Right lobe of liver (tissue), 6 donors: ENCODE measurements at regions not wholly inside any gene's neighbourhood (a gene's known extent, or its start where the extent isn't known, plus 50 kb on each side); places are given as distances from the start of the nearest gene placed in this dataset.

Source experiments
- ATAC-seq, 4 donors: fragments of 200-7000 bp; cut with Tn5 transposase; one replicate each; pipeline ENCODE4 v1.9.1; 2020; ENCODE audit warnings: mild to moderate bottlenecking in 4 of 4, moderate library complexity in 4 of 4
- DNase-seq, 3 donors: peaks; one replicate each; pipeline ENCODE4 v3.0.0-alpha.2; 2020
- H3K27ac ChIP-seq, 3 donors: fragments of 200-600 bp; one replicate each; pipeline ENCODE4 v1.8.0; 2022
- H3K27me3 ChIP-seq, 2 donors: fragments of 200-600 bp; one replicate each; pipeline ENCODE4 v1.8.0; 2022
- H3K36me3 ChIP-seq, 4 donors: fragments of 200-600 bp; sonication (generic) in 1 of 4; one replicate each; pipeline versions ENCODE4 v1.5.1 to v1.8.0; 2017 to 2022; ENCODE audit warnings: control low read depth in 1 of 4
- H3K4me1 ChIP-seq, 4 donors: fragments of 200-600 bp; sonication (generic) in 1 of 4; one replicate each; pipeline versions ENCODE4 v1.5.1 to v1.8.0; 2017 to 2022; ENCODE audit warnings: control low read depth in 1 of 4
- H3K4me3 ChIP-seq, 3 donors: fragments of 200-600 bp; one replicate each; pipeline ENCODE4 v1.8.0; 2022
- H3K9me3 ChIP-seq, 4 donors: fragments of 200-600 bp; sonication (generic) in 1 of 4; one replicate each; pipeline versions ENCODE4 v1.5.1 to v1.8.0; 2017 to 2022; ENCODE audit warnings: control low read depth in 1 of 4
- POLR2A ChIP-seq: fragments of 450-650 bp; IDR thresholded peaks from one replicate; pipeline ENCODE4 v1.6.1; 2017; ENCODE audit warnings: antibody characterized with exemption, mild to moderate bottlenecking
- WGBS: methylation state at CpG from one replicate; pipeline ENCODE4 v1.1.6; 2018; ENCODE audit warnings: low coverage, low lambda C conversion rate; ENCODE audit not compliant: insufficient coverage; ENCODE audit errors: missing lambda C conversion rate; 5-methylcytosine and 5-hydroxymethylcytosine counted together
- intact Hi-C, 2 donors: fragments of 100-400 bp; cut with DNase I; formaldehyde crosslinking; loops; one replicate each; pipeline versions ENCODE4 v1.11.2 to v1.14.1; 2022
- TF ChIP-seq, protein P1 (sequence below), 4 donors: fragments of 200-600 bp in 3 of 4; fragments of 450-650 bp in 1 of 4; IDR thresholded peaks; one replicate each; pipeline versions ENCODE4 v1.5.1 to v1.8.0; 2016 to 2022; ENCODE audit warnings: antibody characterized with exemption in 4 of 4, mild to moderate bottlenecking in 2 of 4
- donor health status: DM: no; HTN: yes; CAD: no.
- donor health status: DM: no; HTN: no; CAD: no.
- donor health status: DM: no; HTN: no; CAD: no.
- donor health status: DM: no; HTN: yes; CAD: no.
- donor health status: DM: no; HTN: yes; CAD: no.

DNA sequence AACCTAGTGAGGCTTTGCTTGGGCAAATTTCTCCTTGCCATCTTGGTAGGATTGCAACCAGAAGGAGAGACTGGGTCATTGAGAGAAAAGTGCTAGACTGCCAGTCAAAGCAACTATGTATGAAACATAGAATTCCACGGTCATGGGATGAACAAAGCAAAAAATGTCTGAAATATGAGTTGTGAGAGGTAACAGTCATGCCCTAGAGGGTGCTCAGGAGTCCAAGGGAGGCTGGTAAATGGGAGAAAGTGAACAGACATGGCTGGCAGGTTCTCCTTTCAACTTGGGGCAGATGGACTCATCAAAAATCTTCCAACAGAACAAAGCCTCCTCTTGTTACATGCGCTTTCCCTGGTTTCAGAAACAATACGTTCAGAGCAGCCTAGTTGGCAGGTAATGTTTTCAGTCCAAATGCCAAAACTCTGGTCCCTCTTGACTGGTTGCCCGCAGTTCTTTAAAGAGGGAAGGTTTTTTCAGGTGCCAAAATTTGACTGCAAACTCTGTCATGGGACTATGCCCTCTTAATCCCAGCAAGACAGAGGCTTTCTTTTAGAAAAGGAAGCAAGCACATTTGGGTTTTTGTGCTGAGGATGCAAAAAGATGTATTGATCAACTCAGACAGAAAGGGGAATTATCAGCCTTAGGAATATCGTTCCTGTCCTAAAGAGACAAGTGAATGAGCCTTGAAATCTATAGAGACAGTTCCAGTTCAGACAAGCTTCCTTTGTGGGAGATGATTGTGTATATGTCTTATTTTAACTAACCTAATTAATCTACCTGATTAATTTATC, 68.5 kb upstream of the SASH1 start:
- no peaks in the 10 kb centered on the region for H3K4me1 ChIP-seq
- no peaks in the 10 kb centered on the region for H3K9me3 ChIP-seq
- DNase-seq = no peak
- H3K27me3 ChIP-seq = no peaks in the 10 kb centered on the region
- ATAC-seq = no peak
- H3K36me3 ChIP-seq = no peaks in the 10 kb centered on the region
- intact Hi-C loops = no loop called here
- 65% methylated on average over 5 of the region's 5 CpGs for WGBS
- no peak overlapping the region for H3K4me3 ChIP-seq
- TF ChIP-seq, protein P1, sequence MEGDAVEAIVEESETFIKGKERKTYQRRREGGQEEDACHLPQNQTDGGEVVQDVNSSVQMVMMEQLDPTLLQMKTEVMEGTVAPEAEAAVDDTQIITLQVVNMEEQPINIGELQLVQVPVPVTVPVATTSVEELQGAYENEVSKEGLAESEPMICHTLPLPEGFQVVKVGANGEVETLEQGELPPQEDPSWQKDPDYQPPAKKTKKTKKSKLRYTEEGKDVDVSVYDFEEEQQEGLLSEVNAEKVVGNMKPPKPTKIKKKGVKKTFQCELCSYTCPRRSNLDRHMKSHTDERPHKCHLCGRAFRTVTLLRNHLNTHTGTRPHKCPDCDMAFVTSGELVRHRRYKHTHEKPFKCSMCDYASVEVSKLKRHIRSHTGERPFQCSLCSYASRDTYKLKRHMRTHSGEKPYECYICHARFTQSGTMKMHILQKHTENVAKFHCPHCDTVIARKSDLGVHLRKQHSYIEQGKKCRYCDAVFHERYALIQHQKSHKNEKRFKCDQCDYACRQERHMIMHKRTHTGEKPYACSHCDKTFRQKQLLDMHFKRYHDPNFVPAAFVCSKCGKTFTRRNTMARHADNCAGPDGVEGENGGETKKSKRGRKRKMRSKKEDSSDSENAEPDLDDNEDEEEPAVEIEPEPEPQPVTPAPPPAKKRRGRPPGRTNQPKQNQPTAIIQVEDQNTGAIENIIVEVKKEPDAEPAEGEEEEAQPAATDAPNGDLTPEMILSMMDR (IDR thresholded peaks at IDR 0.05) = no peak
- no peak for TF ChIP-seq POLR2A
- no peak overlapping the region for H3K27ac ChIP-seq

DNA sequence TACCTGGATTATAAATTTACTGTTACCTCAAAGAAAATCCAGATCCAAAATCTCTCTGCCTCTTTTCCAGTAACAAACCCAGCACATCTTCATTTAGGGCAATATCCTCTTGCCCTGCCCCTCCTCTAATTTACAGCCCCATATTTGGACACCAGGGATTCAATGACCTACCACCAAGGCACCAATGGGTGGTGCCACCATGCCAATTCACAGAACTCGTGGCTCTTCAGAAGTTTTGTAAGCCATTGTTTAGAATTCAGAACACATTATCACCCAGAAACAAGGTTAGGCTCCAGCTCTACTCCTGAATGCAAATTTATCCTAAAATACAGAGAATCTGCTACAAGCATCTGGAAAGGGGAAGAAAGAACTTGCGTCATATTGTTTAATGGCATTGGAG, 67.8 kb upstream of the SASH1 start:
- Histone ChIP-seq H3K4me3 (no peak overlapping the region), H3K27me3 (no peaks in the 10 kb centered on the region), H3K36me3 (no peaks in the 10 kb centered on the region), H3K27ac (no peak overlapping the region), H3K9me3 (no peaks in the 10 kb centered on the region), H3K4me1 (no peaks in the 10 kb centered on the region)
- ATAC-seq (no peak), DNase-seq (no peak)
- intact Hi-C loops = no loop called here
- no peak for TF ChIP-seq POLR2A
- TF ChIP-seq, protein P1 (IDR thresholded peaks at IDR 0.05) = no peak
- WGBS = 69% methylated on average over 2 of the region's 2 CpGs

GRCh38 chr6:148285205-148285604, 57.4 kb upstream of the SASH1 start:
- TF ChIP-seq, protein P1 (IDR thresholded peaks at IDR 0.05) = no peak
- no peak for TF ChIP-seq POLR2A
- no peak for ATAC-seq
- Histone ChIP-seq H3K4me1 (no peaks in the 10 kb centered on the region), H3K27me3 (no peaks in the 10 kb centered on the region), H3K27ac (no peak overlapping the region), H3K36me3 (no peaks in the 10 kb centered on the region), H3K4me3 (no peak overlapping the region), H3K9me3 (no peaks in the 10 kb centered on the region)
- no peak for DNase-seq
- intact Hi-C loops = no loop called here
- WGBS = 69% methylated on average over 2 of the region's 2 CpGs

DNA sequence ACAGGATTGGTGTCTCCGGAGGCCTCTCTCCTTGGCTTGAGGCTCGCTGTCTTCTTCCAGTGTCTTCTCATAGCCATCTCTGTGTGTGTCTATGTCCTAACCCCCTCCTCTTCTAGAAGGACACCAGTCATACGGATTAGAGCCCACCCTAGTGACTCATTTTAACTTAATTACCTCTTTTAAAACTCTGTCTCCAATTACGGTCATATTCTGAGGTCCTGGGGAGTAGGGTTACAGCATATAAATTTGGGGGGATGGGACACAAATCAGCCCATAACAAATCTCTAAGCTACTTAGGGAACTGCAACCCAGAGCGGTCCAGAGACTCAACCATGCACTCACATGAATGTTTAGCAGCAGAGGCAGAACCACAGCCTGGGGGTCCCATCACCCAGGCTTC, 56.1 kb upstream of the SASH1 start:
- 76% methylated on average over 5 of the region's 5 CpGs for WGBS
- Histone ChIP-seq H3K27me3 (no peaks in the 10 kb centered on the region), H3K27ac (no peak overlapping the region), H3K4me1 (no peaks in the 10 kb centered on the region), H3K4me3 (no peak overlapping the region), H3K9me3 (no peaks in the 10 kb centered on the region), H3K36me3 (no peaks in the 10 kb centered on the region)
- intact Hi-C loops = no loop called here
- DNase-seq = no peak
- ATAC-seq = no peak
- no peak for TF ChIP-seq POLR2A
- TF ChIP-seq, protein P1 (IDR thresholded peaks at IDR 0.05) = no peak
